GM19099 (cell line): ENCODE measurements at regions not wholly inside any gene's neighbourhood (a gene's known extent, or its start where the extent isn't known, plus 50 kb on each side); places are given as distances from the start of the nearest gene placed in this dataset.

Source experiments
- POLR2A ChIP-seq: IDR thresholded peaks from 3 replicates; pipeline ENCODE4 v1.6.1; 2011; ENCODE audit warnings: low read depth; ENCODE audit not compliant: insufficient read length; ENCODE audit errors: extremely low read depth

DNA sequence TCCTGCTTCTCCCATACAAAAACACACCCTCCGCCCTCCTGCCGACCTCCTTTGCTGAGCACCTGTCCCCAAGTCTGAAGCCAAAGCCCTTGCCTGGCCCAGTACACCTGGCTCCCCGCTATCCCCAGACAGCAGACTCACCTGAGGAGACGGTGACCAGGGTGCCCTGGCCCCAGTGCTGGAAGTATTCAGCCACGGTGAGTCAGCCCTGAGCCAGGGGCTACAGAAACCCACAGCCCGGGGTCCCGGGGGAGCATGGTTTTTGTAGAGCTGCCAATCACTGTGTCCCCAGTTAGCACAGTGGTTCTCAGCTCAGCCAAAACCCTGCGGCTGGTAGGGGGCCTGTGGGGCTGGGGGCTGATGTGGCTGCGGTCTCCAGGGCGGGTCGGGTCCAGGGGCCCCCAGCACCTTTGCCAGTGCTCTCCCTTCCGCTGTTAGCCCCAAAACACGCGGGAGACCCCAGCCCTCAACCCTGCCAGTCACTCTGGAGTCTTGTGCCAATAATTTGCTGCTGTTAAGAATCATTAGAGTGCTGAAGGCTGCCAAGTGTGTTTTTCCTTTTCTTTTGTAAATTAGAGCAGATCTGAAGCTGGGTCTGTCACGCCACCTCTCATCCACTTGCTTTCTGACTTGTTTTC is 339.0 kb downstream of the TMEM121 start:
- TF ChIP-seq POLR2A: no peak

- no peak for TF ChIP-seq POLR2A
Observed at GRCh38 chr14:105865904-105866840, 339.8 kb downstream of the TMEM121 start.

DNA sequence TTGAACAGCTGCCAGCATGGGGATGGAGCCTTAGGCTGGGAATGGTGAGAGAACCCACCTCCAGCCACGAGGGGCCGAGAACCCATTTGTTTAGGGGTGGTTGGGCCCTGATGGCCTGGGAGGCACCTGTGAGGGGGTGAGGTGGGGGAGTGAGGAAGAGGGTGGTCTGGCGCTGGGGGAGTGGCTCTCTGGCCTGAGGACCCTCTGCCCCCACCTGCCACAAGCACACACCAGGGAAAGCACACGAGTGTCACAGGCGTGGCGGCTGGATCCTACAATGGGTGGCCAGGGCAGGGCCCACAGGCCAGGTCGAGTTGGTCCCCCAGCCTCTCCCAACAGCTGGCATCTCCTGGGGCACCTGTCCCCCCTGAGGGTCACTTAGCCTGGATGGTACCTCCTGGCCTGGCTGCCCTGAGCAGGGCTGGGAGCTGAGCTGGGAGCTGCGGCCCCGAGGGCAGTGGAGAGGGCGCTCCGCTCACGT is 340.5 kb downstream of the TMEM121 start:
- no peak for TF ChIP-seq POLR2A

GRCh38 chr14:105867961-105868599 is 341.7 kb downstream of the TMEM121 start:
- no peak for TF ChIP-seq POLR2A

- no peak for TF ChIP-seq POLR2A
Observed at GRCh38 chr14:105871590-105871989, 345.2 kb downstream of the TMEM121 start.

DNA sequence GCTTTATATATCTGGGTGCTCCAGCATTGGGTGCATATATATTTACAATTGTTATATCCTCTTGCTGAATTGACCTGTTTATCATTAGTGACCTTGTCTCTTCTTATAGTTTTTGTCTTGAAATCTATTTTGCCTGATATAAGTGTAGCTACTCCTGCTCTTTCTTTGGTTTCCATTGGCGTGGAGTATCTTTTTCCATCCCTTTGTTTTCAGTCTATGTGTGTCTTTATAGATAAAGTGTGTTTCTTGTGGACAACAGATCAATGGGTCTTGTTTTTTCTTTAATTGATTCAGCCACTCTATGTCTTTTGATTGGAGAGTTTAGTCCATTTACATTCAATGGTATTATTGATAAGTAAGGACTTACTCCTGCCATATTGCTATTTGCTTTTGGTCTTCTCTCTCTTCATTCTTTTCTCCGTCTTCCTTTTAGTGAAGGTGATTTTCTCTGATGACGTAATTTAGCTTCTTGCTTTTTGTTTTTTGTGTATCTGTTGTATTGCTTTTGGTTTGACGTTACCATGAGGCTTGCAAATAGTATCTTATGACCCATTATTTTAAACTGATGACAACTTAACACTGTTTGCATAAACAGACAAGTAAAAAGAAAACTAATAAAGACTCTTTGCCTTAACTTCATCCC is 347.6 kb downstream of the TMEM121 start:
- TF ChIP-seq POLR2A: no peak

- no peak for TF ChIP-seq POLR2A
Observed at GRCh38 chr14:105876158-105876557, 349.8 kb downstream of the TMEM121 start.

GRCh38 chr14:105876829-105877228 is 350.4 kb downstream of the TMEM121 start:
- no peak for TF ChIP-seq POLR2A

- TF ChIP-seq POLR2A: no peak
Observed at GRCh38 chr14:105877645-105878044, 351.3 kb downstream of the TMEM121 start.

- TF ChIP-seq POLR2A: no peak
Observed at GRCh38 chr14:105878125-105878524, 351.7 kb downstream of the TMEM121 start.

DNA sequence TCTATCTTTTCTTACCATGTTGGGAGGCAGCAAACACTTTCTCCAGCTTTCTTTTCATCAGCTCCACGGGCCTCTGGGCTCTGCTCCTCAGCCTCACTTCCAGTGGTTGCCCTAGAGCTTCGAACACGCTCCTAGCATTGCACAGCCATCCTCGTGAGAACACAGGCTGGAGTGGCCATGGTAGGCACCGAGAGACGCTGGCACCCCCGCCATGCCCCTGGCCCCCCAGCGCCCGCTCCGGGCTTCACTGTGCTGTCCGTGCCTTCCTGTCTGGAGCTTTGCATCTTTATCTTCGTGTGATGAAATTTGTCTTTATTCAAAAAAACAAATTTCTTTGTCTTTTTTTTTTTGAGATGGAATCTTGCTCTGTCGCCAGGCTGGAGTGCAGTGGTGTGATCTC is 352.2 kb downstream of the TMEM121 start:
- no peak for TF ChIP-seq POLR2A

DNA sequence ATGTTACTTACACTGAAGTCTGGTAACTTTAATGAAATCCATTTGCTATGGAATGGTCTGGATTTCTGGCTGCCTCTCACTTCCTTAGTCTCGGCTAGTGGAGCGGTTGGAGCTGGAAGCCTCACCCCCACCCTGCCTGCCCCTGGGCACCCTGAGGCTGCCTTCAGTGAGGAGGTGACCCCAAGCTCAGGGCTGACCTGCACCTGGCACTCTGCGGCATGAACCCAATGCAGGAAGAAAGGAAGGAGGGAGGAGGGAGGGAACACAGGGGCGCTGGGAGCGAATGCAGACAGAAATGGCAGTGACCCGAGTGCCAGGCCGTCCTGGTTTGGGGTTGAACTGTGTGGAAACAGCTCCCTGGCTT is 353.1 kb downstream of the TMEM121 start:
- no peak for TF ChIP-seq POLR2A

DNA sequence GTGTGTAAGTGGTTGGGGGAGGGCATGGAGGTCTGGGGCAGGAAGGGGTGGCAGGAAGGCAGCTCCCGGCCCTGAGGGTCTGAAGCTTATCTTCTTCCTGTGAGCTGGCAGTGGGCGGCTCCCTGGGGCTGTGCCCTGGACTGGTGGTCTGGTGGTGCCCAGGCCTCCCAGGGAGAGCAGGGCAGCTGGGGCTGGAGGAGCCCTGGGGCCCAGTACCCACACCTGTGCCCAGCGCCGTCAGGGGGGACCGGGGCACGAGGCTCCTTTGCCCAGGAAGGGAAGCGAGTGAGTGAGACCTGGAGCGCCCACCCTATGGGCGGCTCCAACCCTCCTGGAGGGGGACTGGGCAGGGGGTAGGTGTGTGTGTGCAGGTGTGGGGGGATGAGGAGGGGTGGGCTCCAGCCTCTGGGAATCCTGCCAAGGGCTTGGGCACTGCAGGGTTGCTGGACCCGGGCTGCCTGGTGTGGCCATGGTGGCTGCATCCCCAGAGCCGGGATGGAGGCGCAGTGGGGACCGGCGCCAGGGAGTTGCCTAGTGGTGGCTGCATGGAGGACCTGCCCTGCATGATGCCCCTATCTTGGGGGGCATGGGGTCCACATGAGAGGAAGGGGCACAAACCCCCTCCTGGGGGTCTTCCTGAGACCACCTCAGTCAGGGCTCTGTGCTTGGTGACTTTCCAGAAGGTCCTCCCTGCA is 353.6 kb downstream of the TMEM121 start:
- TF ChIP-seq POLR2A: no peak

- TF ChIP-seq POLR2A: no peak
Observed at GRCh38 chr14:105880616-105881015, 354.2 kb downstream of the TMEM121 start.
